DND-41 (cell line): ENCODE measurements at regions not wholly inside any gene's neighbourhood (a gene's known extent, or its start where the extent isn't known, plus 50 kb on each side); places are given as distances from the start of the nearest gene placed in this dataset.

Source experiments
- CTCF ChIP-seq: IDR thresholded peaks from 2 replicates; pipeline ENCODE4 v1.5.1; 2012; ENCODE audit warnings: borderline replicate concordance, low read length, moderate library complexity, mild to moderate bottlenecking; ENCODE audit not compliant: poor library complexity, severe bottlenecking; ENCODE audit errors: extremely low read depth
- EZH2 ChIP-seq: IDR thresholded peaks from 3 replicates; pipeline ENCODE4 v1.6.1; 2012; ENCODE audit warnings: borderline replicate concordance, low read depth, mild to moderate bottlenecking, moderate library complexity, low read length, inconsistent platforms; ENCODE audit not compliant: severe bottlenecking

DNA sequence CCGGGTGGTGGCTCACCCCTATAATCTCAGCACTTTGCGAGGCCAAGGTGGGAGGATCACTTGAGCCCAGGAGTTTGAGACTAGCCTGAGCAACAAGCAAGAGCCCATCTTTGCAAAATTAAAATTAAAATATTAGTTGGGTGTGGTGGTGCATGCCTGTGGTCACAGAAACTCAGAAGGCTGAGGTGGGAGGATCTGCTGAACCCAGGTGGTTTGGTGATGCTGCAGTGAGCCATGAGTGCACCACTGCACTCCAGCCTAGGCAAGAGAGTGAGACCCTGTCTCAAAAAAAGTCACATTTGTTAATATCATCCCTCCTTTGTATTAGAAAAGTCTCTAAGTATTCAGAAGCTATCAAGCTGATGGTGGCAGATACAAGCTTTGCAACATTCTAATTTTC is 317.5 kb downstream of the ANKRD30A start:
- TF ChIP-seq CTCF, result no peak
- no peak for TF ChIP-seq EZH2
